HG03103 (cell line): ENCODE measurements at regions not wholly inside any gene's neighbourhood (a gene's known extent, or its start where the extent isn't known, plus 50 kb on each side); places are given as distances from the start of the nearest gene placed in this dataset.
"Not testable (repeated sequence)": the region's sequence is repeated elsewhere in the genome, so short reads cannot be mapped to it uniquely, and the experiment has no call there.

Source experiments
- ATAC-seq: cut with Tn5 transposase; IDR thresholded peaks from one replicate; pipeline ENCODE4 v1.9.1; 2021; ENCODE audit warnings: low read depth; ENCODE audit not compliant: unreplicated experiment

GRCh38 chr4:74543983-74544382, 99.0 kb downstream of the AREG start:
- no peak for ATAC-seq

DNA sequence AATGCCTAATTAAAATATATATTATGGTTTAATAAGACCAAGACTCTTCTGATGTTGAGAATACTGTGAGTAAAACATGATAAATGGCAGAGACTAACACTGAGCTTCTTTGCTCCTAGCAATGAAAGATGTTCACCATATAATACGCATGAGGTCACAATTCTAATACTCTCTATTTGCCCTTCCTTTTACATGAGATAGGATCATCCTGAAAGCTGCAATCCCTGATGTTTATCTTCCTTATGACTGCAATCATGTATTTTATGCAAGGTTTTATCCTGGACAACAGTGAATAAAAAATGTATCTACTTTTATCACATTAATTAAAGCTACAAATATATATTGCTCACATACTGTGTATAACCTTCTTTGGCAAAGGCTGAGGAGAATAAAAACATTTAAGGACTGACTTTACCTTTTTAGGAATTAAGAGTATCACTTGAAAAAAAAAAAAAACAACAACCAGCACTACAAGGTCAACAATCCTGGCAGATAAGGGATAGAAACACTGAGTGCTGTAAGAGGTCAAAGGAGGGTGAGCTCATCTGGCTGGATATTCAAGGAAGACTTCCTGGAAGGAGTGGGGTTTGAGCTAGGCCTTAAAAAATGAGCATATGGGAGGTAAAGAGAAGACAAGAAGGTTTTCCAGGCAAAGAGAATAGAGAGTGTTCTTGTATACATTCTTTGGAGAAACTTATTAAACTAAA, 99.9 kb downstream of the AREG start:
- no peak for ATAC-seq

GRCh38 chr4:74545448-74545847, 100.5 kb downstream of the AREG start:
- no peak for ATAC-seq

DNA sequence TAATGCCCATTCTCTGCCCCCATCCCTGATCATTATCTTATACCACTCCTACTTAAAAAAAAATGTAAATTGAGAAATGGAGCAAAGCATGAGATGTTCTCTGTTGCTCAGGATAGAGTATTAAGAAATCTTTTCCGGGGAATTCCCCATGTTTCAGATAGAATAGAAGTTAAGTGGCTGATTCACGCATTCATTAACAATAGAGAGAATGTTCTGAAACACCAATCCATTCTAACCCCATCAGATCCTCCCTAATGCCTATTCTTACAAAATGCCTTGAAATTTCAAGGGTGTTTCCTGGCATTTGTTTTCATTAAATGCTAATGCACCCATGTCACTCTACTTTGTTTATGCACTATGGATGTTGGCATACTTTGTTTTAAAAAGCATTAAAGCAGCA, 101.1 kb downstream of the AREG start:
- no peak for ATAC-seq

DNA sequence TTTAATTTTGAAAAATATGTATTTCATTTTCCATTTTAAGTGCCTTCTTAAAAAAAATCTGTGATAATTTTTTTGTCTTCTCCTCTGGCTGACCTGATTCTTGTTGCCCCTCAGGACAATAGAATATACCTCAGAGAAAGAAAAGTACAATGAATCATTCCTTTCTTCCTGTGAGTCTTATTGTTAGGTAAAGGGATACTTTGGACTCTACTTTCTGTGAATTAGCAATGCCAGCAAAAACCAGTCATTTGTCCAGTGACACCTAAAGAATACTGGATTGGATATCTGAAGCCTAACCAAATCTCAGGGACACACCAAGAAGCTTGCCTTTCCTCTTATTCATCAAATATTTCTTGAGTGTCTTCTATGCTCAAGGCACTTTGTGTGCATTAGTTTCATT, 102.1 kb downstream of the AREG start:
- ATAC-seq, result no peak

- ATAC-seq, result no peak
Observed at GRCh38 chr4:74548561-74548960, 103.6 kb downstream of the AREG start.

DNA sequence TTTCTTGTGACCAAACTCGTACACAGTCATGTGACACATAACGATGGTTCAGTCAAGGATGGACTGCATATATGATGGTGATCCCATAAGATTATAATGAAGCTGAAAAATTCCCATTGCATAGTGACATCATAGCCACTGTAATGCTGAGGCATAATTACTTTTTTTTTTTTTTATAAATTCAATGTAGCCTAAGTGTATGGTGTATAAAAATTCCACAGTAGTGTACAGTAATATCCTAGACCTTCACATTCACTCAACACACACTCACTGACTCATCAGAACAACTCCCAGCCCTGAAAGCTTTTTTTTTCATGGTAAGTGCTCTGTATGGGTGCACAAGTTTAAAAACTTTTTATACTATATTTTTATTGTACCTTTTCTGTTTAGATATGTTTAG, 105.0 kb downstream of the AREG start:
- no peak for ATAC-seq

GRCh38 chr4:74555231-74555630, 110.3 kb downstream of the AREG start:
- ATAC-seq, result no peak

GRCh38 chr4:74555843-74556242, 110.9 kb downstream of the AREG start:
- no peak for ATAC-seq

DNA sequence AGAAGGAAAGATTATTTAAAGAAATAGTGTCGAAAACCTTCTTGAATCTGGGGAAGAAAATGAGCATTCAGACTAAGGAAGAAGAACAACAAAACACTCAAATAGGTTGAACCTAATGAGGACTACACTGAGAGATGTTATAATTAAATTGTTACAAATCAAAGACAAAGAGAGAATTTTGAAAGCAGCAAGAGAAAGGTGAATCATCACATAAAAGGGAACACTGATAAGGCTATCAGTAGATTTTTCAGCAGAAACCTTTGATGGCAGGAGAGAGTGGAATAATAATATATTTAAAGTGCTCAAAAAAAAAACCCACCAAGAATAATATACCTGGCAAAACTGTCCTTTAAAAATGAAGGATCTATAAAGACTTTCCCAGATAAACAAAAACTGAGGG, 114.9 kb downstream of the AREG start:
- ATAC-seq, result no peak

- no peak for ATAC-seq
Observed at GRCh38 chr4:74567981-74568380, 123.0 kb downstream of the AREG start.

GRCh38 chr4:74570095-74570494, 125.2 kb downstream of the AREG start:
- ATAC-seq, result no peak

- ATAC-seq, result no peak
Observed at GRCh38 chr4:74578329-74578728, 133.4 kb downstream of the AREG start.

DNA sequence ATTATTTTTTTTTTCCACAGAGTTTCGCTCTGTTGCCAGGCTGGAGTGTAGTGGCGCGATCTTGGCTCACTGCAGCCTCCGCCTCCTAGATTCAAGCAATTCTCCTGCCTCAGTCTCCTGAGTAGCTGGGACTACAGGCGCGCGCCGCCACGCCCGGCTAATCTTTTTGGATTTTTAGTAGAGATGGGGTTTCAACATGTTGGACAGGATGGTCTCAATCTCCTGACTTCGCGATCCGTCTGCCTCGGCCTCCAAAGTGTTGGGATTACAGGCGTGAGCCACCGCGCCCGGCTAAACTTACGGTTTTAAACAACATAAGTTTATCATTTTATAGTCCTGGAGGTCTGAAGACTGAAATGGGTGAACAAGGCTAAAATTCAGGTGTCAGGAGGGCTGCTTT, 133.9 kb downstream of the AREG start:
- ATAC-seq, result not testable (repeated sequence)

- no peak for ATAC-seq
Observed at GRCh38 chr4:74583089-74583700, 138.3 kb downstream of the AREG start.

- no peak for ATAC-seq
Observed at GRCh38 chr4:74583757-74584156, 138.8 kb downstream of the AREG start.

GRCh38 chr4:74588350-74588749, 143.4 kb downstream of the AREG start:
- no peak for ATAC-seq

DNA sequence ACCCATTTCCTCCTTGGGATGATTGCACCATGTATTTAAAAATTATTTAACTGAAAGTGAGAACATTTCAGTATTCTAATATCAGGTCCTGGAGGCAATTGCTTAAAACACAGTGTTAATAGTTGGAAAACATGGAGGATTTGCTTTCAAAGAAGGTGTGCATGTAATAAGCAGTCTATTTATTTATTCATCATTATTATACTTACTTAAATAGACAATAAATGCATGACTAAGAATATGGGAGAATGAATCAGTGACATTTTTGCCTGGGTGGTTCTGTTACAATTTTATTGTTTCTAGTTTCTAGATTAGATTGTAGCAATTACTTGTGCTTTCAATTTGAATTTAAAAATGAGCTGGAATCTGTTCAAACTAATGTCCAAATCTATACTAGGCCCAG, 145.5 kb downstream of the AREG start:
- ATAC-seq, result no peak

GRCh38 chr4:74598611-74599325, 153.8 kb downstream of the AREG start:
- ATAC-seq, result no peak

- ATAC-seq, result no peak
Observed at GRCh38 chr4:74603186-74603585, 158.2 kb downstream of the AREG start.

- no peak for ATAC-seq
Observed at GRCh38 chr4:74608151-74608949, 163.4 kb downstream of the AREG start.
